ENCODE measurements at regions not wholly inside any gene's neighbourhood (a gene's known extent, or its start where the extent isn't known, plus 50 kb on each side); places are given as distances from the start of the nearest gene placed in this dataset.

DNA sequence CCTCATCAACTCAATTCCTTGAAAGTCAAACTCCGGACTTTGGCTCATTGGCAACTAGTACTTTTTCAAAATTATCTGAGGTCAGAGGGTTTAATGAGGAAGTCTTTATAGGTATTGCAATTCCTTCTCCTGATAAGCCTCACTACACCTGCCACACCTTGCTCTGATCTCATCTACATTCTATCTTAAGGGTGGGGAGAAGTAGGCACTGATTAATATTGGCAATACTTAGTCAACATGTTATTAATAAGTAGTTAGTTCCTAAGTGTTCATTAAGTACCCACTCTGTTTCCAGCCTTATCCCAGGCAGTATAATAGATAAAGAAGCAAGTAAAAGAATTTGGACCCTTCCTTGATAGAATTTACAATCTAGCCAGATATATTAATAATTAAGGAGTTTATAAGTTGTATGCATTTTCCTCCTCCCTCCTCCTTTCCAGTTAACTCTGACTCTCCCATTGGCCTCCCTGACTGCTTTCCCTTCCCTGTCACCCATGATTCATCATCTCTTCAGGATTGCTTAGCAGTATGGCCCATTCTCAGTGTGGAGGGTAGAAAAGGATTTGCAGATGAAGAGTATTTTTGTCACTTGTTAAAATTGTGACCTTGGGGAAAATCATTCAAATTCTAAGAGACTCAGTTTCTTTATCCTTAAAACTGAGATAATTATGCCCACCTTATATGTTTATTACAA lies 231.0 kb upstream of the ATP2B1 start:
- no peak for DNase-seq (ENCODE audit: insufficient read length, low spot score)
- FAIRE-seq, result peak; percentile 72
- no peak for TF ChIP-seq POLR2A (IDR thresholded peaks at IDR 0.05; ENCODE audit: low read depth, low read length)

DNA sequence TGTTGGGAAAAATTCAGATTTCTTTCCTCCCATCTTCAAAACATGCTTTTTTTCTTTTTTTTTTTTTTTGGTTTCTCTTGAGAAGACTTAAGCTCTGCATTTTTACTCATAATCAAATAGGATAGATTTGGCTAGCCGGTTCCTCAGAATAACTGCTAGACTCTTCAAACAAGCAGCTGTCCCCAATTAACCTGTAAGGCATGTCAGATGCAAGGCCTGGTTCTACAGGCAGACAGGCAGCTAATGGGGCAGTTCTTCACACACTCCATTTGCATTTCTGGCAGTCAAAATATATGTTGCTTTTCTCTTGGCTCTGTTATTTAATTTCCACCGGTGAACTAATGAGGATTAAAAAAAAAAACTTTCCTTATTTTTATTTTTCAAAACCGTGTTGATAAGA lies 228.0 kb upstream of the ATP2B1 start:
- FAIRE-seq (no peak), DNase-seq (ENCODE audit: insufficient read length, low spot score) (no peak)
- no peak for TF ChIP-seq POLR2A (IDR thresholded peaks at IDR 0.05; ENCODE audit: low read depth, low read length)

DNA sequence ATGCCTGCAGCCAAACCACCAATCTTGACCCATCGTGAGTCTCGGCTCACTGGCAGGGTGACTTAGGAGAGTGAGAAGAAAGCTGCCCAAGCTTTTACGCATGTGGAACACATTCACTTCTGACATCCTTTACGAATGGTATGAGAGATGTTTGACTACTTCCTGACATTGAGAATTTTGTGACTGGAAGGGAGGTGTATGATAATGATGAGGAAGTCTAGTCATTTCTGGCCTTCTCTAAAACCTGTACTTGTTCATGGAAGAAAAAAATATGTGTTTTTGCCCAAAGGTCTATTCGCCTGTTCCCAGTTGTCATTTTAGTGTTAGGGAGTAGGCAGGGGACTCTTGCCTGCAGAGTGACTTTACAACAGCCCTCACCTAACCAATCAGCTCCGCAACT lies 227.2 kb upstream of the ATP2B1 start:
- FAIRE-seq (no peak), DNase-seq (ENCODE audit: insufficient read length, low spot score) (no peak)
- no peak for TF ChIP-seq POLR2A (IDR thresholded peaks at IDR 0.05; ENCODE audit: low read depth, low read length)

DNA sequence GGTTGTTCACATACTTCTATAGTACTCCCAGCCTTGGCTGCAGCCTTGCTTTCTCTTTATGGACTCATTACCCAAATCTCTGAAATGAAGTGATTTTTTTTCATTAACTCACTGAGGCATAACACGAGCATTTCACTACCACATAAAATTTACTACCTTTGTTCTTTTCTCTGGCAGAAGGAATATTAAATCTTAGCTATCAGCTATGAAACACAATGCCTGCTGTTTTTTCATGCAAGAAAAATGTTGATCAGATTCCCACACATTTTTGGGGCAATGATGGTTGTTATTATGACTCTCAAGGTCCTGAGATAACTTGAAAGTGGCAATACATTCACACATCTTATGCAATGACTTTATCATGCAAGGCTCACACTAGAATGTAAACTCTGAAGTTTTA lies 225.3 kb upstream of the ATP2B1 start:
- DNase-seq (ENCODE audit: insufficient read length, low spot score), result no peak
- no peak for TF ChIP-seq POLR2A (IDR thresholded peaks at IDR 0.05; ENCODE audit: low read depth, low read length)
- FAIRE-seq, result no peak

DNA sequence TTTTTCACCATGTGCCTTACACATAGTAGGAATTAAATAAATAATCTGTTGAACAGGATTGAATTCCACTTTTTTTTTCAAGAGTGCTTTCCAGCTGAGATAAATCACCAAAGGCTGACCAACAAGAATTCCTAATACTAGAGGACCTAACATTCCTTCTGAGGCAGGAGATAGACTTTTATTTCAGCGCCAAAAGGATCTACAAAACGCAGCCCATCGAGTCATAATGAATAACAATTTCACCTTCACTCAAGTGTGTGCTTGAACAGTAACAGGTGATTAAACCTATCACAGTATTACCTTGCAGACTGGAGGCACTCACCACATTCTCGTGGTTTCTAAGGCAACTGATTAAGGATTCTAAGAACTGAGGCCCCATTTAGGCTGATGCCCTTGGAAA lies 224.3 kb upstream of the ATP2B1 start:
- no peak for FAIRE-seq
- no peak for DNase-seq (ENCODE audit: insufficient read length, low spot score)
- no peak for TF ChIP-seq POLR2A (IDR thresholded peaks at IDR 0.05; ENCODE audit: low read depth, low read length)

DNA sequence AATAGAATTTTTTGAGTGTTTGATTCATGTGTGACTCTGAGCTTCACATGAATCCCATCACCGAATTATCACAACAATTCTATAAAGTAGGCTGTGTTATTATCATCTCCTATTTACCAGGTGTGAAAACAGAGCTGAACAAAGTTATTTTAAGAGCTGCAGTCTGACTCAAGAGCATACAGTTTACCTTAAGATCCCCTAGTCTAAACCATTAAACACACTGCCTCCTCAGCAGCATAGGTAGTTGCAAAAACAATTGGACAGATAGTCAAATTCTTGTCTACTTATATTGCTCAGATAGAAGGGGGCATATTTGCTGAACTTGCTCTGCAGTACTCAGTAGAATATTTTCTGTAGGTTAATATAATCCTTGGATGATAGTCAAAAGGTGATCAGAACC lies 219.8 kb upstream of the ATP2B1 start:
- TF ChIP-seq POLR2A (IDR thresholded peaks at IDR 0.05; ENCODE audit: low read depth, low read length), result no peak
- DNase-seq (ENCODE audit: insufficient read length, low spot score) (no peak), FAIRE-seq (no peak)

DNA sequence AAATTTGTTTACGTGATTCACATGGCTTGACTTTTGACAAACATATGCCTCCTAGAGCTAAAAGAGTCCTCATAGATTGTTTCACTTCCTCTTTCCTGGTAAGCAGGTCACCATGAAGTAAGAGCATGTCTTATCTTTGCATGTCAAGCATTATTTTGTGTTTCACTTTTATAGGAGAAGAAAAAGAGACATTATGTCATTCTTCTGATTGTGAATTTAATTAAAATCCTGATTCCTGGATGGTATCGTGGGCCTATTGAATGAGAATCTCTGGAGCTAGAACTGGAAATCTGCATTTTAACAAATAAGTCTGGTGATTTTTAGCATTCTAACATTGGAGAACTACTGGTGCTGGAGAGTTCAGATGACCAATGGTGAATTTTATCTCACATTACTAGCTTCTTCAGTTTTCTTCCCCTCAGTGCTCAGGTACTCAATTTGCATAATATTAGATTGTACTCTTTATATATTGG lies 218.6 kb upstream of the ATP2B1 start:
- TF ChIP-seq POLR2A (IDR thresholded peaks at IDR 0.05; ENCODE audit: low read depth, low read length), result no peak
- no peak for DNase-seq (ENCODE audit: insufficient read length, low spot score)
- FAIRE-seq, result peak; percentile 66

DNA sequence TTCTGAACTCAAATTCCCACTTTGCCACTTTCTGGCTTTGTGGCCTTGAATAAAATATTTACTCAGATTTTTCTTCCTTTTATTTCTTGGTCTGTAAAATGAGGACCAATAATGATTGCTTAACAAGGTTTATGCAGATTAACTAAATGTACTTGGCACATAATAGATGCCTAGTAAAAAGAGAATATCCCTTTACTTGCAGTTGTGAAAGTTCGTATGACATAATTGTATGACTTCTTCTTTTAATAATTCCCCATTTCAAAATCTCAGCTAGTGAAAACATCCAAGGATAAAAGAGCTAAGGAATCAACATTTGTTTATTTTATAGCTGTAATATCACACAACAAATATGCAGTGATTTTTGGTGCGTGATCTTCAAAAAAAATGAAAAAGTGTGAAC lies 215.6 kb upstream of the ATP2B1 start:
- no peak for TF ChIP-seq POLR2A (IDR thresholded peaks at IDR 0.05; ENCODE audit: low read depth, low read length)
- DNase-seq (ENCODE audit: insufficient read length, low spot score), result no peak
- FAIRE-seq, result no peak

DNA sequence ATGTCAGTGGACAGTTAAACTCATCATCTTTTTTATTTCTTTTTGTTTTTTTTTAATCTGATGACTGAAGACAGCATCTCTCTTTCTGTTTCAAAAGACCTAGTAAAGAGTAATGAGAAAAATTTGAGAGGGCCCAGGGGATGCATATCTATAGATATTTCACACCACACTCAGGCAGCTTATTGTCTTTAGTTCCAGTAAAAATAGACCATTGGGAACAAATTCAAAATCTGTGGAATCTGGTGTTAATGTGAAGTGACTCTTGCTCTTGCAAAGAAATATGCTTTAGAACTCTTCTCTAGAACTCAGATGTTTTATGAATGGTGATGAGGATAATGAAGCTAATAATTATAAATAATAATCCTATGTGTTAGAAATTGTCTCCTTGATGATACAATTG lies 214.5 kb upstream of the ATP2B1 start:
- DNase-seq (ENCODE audit: insufficient read length, low spot score) (no peak), FAIRE-seq (no peak)
- TF ChIP-seq POLR2A (IDR thresholded peaks at IDR 0.05; ENCODE audit: low read depth, low read length), result no peak

DNA sequence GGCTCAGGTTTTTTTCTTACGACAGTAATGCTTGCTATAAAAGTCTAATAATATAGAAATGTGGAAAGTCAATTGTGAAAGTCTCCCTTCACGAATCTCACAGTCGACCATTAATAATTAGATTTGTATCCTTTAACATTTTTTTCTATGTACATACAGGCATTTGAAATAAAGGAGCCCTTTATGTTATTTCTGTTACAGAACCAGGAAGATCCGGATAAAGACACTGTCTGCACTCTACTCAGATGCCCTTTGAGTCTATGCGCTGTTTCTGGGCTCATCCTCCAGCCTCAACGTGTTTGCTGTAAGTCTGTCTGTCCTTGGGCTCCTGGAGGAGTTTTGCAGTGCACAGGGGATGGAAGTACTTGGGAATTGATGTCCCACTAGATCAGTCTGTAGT lies 212.2 kb upstream of the ATP2B1 start:
- no peak for TF ChIP-seq POLR2A (IDR thresholded peaks at IDR 0.05; ENCODE audit: low read depth, low read length)
- FAIRE-seq, result no peak

DNA sequence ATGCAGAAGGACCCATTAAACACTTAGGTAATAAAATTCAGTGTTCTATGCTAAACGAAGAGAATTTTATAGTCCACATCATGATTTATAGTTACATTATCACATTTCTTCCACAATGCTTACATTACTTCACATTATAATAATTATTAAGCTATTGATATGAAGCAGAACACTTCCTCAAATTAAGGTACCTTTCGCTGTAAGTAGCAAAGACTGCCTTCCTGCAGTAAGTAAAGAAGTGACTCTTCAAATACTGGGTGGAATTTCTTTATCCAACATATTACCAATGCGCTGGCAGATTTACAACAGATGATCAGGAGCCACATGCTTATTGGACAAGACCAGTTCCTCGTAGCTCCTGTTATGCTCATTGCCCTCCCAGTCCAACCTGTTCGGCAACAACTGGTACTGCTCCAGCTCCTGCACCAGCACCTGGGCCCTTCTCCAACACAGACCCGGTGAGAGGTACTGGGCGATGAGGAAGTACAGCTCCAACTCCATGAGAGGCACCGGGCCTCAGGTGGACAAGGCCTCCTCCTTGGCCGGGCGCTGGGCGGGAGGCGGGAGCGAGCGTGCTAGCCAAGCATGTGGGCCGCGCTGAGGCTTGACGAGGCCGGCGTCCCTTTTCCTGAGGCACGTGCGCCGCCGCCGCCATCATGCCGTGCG lies 210.7 kb upstream of the ATP2B1 start:
- no peak for TF ChIP-seq POLR2A (IDR thresholded peaks at IDR 0.05; ENCODE audit: low read depth, low read length)
- no peak for FAIRE-seq
- no peak for DNase-seq (ENCODE audit: insufficient read length, low spot score)

More for the DNA sequence above, 212.2 kb upstream of the ATP2B1 start:
- no peak for DNase-seq (ENCODE audit: insufficient read length, low spot score)

DNA sequence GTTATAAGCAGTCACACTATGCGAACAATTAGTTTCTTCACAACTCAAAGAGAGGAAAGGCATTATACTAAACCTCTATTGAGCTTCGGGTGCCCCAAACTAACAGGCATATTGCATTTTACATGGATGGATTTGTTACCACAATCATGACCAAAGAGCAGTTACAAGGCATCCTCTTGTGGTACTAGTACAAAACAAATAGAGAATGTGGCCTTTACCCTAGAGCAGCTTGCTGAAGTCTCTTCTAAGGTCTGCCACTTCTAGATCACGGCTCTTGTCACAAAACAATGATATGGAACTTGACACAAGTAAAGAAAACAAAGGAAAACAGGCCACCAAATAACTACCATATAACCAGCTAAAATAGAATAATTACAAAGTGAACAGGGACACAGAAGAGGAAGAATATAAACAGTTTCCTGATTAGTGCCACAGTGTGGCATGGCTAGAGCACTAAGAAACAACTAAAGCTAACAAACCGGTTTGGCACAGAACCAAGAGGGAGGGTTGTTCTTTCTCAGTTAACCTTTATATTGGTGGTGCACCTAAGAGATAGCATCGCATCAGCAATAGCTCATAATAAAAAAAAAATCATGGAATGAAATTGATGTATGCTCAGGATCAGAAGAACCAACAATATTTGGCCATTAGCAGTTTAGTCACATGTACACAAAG lies 209.7 kb upstream of the ATP2B1 start:
- FAIRE-seq, result peak; percentile 83
- DNase-seq (ENCODE audit: insufficient read length, low spot score), result no peak
- TF ChIP-seq POLR2A (IDR thresholded peaks at IDR 0.05; ENCODE audit: low read depth, low read length), result no peak

DNA sequence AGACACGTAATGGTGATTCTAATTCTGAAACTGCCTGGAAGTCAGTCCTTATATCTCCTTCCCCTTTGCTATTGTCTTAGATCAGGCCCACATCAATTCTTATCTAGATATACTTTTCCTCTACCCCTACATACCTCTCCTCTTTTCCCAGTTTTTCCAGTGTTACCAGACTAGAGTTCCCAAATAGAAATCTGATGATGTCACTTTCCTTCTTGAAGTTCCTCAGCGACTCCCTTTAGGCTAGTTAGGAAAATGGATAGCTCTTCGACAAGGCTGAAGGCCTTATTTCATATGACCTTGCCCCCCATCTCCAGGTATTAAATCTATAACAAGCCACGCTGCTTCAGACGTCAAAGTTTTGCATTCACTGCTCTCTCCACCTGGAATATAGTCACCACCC lies 201.1 kb upstream of the ATP2B1 start:
- DNase-seq (ENCODE audit: insufficient read length, low spot score) (no peak), FAIRE-seq (no peak)
- no peak for TF ChIP-seq POLR2A (IDR thresholded peaks at IDR 0.05; ENCODE audit: low read depth, low read length)

DNA sequence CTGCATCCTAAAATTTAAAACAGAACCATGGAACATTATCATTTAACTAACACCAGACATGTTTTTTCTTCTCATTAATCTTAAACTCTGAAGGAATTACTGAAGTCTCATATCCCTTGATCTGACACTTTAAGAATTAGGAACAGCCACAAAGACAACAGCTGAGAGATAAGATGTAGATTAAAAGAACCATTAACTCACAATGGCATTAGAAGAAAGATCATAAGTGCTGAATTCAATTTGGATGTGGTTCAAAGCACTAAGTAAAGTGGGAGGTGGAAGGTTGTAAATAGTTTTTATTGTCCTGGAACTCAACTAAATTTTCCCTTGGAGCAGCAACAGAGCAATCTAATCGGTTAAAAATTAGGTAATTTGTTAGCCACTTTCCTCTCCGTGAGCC lies 199.0 kb upstream of the ATP2B1 start:
- FAIRE-seq, result no peak
- no peak for TF ChIP-seq POLR2A (IDR thresholded peaks at IDR 0.05; ENCODE audit: low read depth, low read length)
- no peak for DNase-seq (ENCODE audit: insufficient read length, low spot score)

DNA sequence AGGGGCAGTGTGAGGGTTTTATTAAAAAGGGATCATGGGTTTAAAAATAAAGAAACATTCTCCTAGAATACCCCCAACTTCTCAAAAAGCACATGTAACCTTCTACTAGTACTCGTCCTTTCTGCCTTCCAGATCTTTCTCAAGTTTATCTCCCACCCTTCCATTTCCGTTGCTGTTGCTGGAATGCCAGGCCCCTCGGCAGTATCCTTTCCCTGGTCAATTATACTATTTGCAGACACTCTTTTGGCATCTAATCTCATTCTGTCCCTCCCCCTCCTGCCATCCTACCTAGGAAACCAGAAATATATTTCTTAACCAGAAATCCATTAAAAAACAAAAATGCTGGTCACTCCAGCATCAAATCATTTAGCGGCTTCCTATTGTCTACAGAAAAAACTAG lies 198.2 kb upstream of the ATP2B1 start:
- FAIRE-seq (no peak), DNase-seq (ENCODE audit: insufficient read length, low spot score) (no peak)
- TF ChIP-seq POLR2A (IDR thresholded peaks at IDR 0.05; ENCODE audit: low read depth, low read length), result no peak
